ENCODE measurements at regions not wholly inside any gene's neighbourhood (a gene's known extent, or its start where the extent isn't known, plus 50 kb on each side); places are given as distances from the start of the nearest gene placed in this dataset.

DNA sequence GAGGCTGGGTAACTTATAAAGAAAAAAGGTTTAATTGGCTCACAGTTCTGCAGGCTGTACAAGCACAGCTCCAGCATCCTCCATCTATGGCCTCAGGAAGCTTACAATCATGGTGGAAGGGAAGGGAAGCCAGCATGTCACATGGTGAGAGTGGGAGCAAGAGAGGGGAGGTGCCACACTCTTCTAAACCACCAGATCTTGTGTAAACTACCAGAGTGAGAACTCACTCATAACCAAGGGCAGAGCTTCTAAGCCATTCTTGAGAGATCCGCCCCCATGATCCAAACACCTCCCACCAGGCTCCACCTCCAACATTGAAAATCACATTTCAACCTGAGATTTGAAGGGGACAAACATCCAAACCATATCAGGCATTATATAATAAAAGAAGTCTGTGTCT is 121.6 kb upstream of the CDC42EP3 start:
- Histone ChIP-seq H3K27ac (no peak overlapping the region), H3K27me3 (replicated peaks in 1 of 7) (no peaks in the 10 kb centered on the region), H3K9me3 (peaks cover 0 to 16% (median 12%) of the 10 kb centered on the region in 8 donors), H3K36me3 (no peaks in the 10 kb centered on the region), H3K4me3 (no peak overlapping the region), H3K4me1 (peaks cover 0 to 7% (median 3%) of the 10 kb centered on the region in 6 donors)
- no peak for TF ChIP-seq CTCF (IDR thresholded peaks at IDR 0.05 in 8 of 11, conservative IDR thresholded peaks at IDR 0.05 in 3 of 11)
- no peak for TF ChIP-seq POLR2A (IDR thresholded peaks at IDR 0.05)
- no peak for TF ChIP-seq POLR2AphosphoS5 (IDR thresholded peaks at IDR 0.05)
- no peak for DNase-seq
- WGBS, 5 donors, result 71 to 100% (median 90%) methylated on average over 1 of the region's 1 CpG
- intact Hi-C loops (cut with DNase I; ENCODE audit: low total_unique reads), result no loop called here

- H3K4me1 ChIP-seq, result peaks cover 0 to 17% (median 11%) of the 10 kb centered on the region in 6 donors
- TF ChIP-seq CTCF (IDR thresholded peaks at IDR 0.05 in 8 of 11, conservative IDR thresholded peaks at IDR 0.05 in 3 of 11) (no peak), POLR2A (IDR thresholded peaks at IDR 0.05) (no peak), POLR2AphosphoS5 (IDR thresholded peaks at IDR 0.05) (no peak)
- no peak overlapping the region for H3K27ac ChIP-seq
- no peaks in the 10 kb centered on the region for H3K36me3 ChIP-seq
- no peaks in the 10 kb centered on the region for H3K9me3 ChIP-seq
- H3K27me3 ChIP-seq (replicated peaks in 1 of 7), result no peaks in the 10 kb centered on the region
- intact Hi-C loops (cut with DNase I; ENCODE audit: low total_unique reads), result no loop called here
- no peak overlapping the region for H3K4me3 ChIP-seq
- no peak for DNase-seq
Measured at GRCh38 chr2:37794717-37795116, 123.3 kb upstream of the CDC42EP3 start.

GRCh38 chr2:37795456-37795855 is 124.0 kb upstream of the CDC42EP3 start:
- H3K36me3 ChIP-seq, result no peaks in the 10 kb centered on the region
- no peaks in the 10 kb centered on the region for H3K27me3 ChIP-seq (replicated peaks in 1 of 7)
- H3K4me3 ChIP-seq, result no peak overlapping the region
- intact Hi-C loops (cut with DNase I; ENCODE audit: low total_unique reads), result no loop called here
- peaks cover 0 to 17% (median 11%) of the 10 kb centered on the region in 6 donors for H3K4me1 ChIP-seq
- H3K27ac ChIP-seq, result no peak overlapping the region
- H3K9me3 ChIP-seq, result no peaks in the 10 kb centered on the region
- no peak for DNase-seq
- WGBS, 5 donors, result 83 to 94% (median 91%) methylated on average over 1 of the region's 1 CpG
- TF ChIP-seq POLR2AphosphoS5 (IDR thresholded peaks at IDR 0.05), result no peak
- no peak for TF ChIP-seq CTCF (IDR thresholded peaks at IDR 0.05 in 8 of 11, conservative IDR thresholded peaks at IDR 0.05 in 3 of 11)
- TF ChIP-seq POLR2A (IDR thresholded peaks at IDR 0.05), result no peak

GRCh38 chr2:37795938-37796337 is 124.5 kb upstream of the CDC42EP3 start:
- Histone ChIP-seq H3K4me3 (no peak overlapping the region), H3K4me1 (peaks cover 0 to 17% (median 11%) of the 10 kb centered on the region in 6 donors), H3K36me3 (no peaks in the 10 kb centered on the region), H3K27me3 (replicated peaks in 1 of 7) (no peaks in the 10 kb centered on the region), H3K27ac (no peak overlapping the region), H3K9me3 (no peaks in the 10 kb centered on the region)
- TF ChIP-seq POLR2AphosphoS5 (IDR thresholded peaks at IDR 0.05) (no peak), POLR2A (IDR thresholded peaks at IDR 0.05) (no peak), CTCF (IDR thresholded peaks at IDR 0.05 in 8 of 11, conservative IDR thresholded peaks at IDR 0.05 in 3 of 11) (no peak)
- WGBS, 5 donors, result 86 to 94% (median 94%) methylated on average over 2 of the region's 2 CpGs
- intact Hi-C loops (cut with DNase I; ENCODE audit: low total_unique reads), result no loop called here
- no peak for DNase-seq
